Loucy (cell line): ENCODE measurements at regions not wholly inside any gene's neighbourhood (a gene's known extent, or its start where the extent isn't known, plus 50 kb on each side); places are given as distances from the start of the nearest gene placed in this dataset.
A peak's percentile ranks its signal among the peaks of the same experiment; 100 is the strongest.
"Not testable (repeated sequence)": the region's sequence is repeated elsewhere in the genome, so short reads cannot be mapped to it uniquely, and the experiment has no call there.

Source experiments
- H2AFZ ChIP-seq: fragments of 200-600 bp; sonication (generic); 2 replicates; pipeline ENCODE4 v1.6.0; 2016; ENCODE audit warnings: antibody characterized with exemption, mild to moderate bottlenecking, low read length, moderate library complexity
- H3F3A ChIP-seq: fragments of 200-600 bp; 2 replicates; pipeline ENCODE4 v1.6.0; 2016; ENCODE audit warnings: antibody characterized with exemption, low read depth, mild to moderate bottlenecking
- H3K27me3 ChIP-seq: fragments of 200-600 bp; sonication (generic); 2 replicates; pipeline ENCODE4 v1.6.1; 2014; ENCODE audit warnings: low read length, mild to moderate bottlenecking; ENCODE audit not compliant: insufficient read depth, poor library complexity, severe bottlenecking
- H3K36me3 ChIP-seq: fragments of 200-600 bp; sonication (generic); 2 replicates; pipeline ENCODE4 v1.6.1; 2016; ENCODE audit warnings: low read length; ENCODE audit not compliant: insufficient read depth
- H3K4me1 ChIP-seq: fragments of 200-600 bp; sonication (generic); 2 replicates; pipeline ENCODE4 v1.5.1; 2014; ENCODE audit warnings: low read length, mild to moderate bottlenecking; ENCODE audit not compliant: insufficient read depth, poor library complexity, severe bottlenecking
- H3K4me2 ChIP-seq: fragments of 200-600 bp; sonication (generic); 2 replicates; pipeline ENCODE4 v1.6.0; 2014; ENCODE audit warnings: antibody characterized with exemption, low read length, low read depth, mild to moderate bottlenecking; ENCODE audit not compliant: poor library complexity, severe bottlenecking
- H3K4me3 ChIP-seq: fragments of 200-600 bp; sonication (generic); 2 replicates; pipeline ENCODE4 v1.5.1; 2014; ENCODE audit warnings: low read length, mild to moderate bottlenecking, mixed read lengths; ENCODE audit not compliant: poor library complexity, severe bottlenecking
- H3K79me2 ChIP-seq: fragments of 200-600 bp; sonication (generic); 2 replicates; pipeline ENCODE4 v1.6.1; 2014; ENCODE audit warnings: low read length; ENCODE audit not compliant: insufficient read depth
- H3K9ac ChIP-seq: fragments of 200-600 bp; sonication (generic); 2 replicates; pipeline ENCODE4 v1.6.0; 2014; ENCODE audit warnings: mild to moderate bottlenecking, low read depth, low read length, moderate library complexity; ENCODE audit not compliant: poor library complexity, severe bottlenecking
- H3K9me2 ChIP-seq: fragments of 200-600 bp; sonication (generic); replicated peaks from 2 replicates; pipeline ENCODE4 v1.6.1; 2016; ENCODE audit warnings: low read depth, low read length, mixed read lengths
- H3K9me3 ChIP-seq: fragments of 200-600 bp; sonication (generic); 2 replicates; pipeline ENCODE4 v1.6.1; 2014; ENCODE audit warnings: mild to moderate bottlenecking, antibody characterized with exemption, low read length, low read depth; ENCODE audit not compliant: insufficient read depth
- H4K20me1 ChIP-seq: fragments of 200-600 bp; sonication (generic); 2 replicates; pipeline ENCODE4 v1.6.0; 2014; ENCODE audit warnings: antibody characterized with exemption, low read length, mild to moderate bottlenecking; ENCODE audit not compliant: insufficient read depth, poor library complexity, severe bottlenecking
- EZH2phosphoT487 ChIP-seq: fragments of 200-600 bp; IDR thresholded peaks from 2 replicates; pipeline ENCODE4 v1.6.1; 2018; ENCODE audit warnings: antibody characterized with exemption, mild to moderate bottlenecking, moderate library complexity, borderline replicate concordance
- TF ChIP-seq, protein P1 (sequence below): fragments of 200-600 bp; sonication (generic); conservative IDR thresholded peaks from 2 replicates; pipeline ENCODE4 v1.5.1; 2014; ENCODE audit warnings: mild to moderate bottlenecking, antibody characterized with exemption, low read length

DNA sequence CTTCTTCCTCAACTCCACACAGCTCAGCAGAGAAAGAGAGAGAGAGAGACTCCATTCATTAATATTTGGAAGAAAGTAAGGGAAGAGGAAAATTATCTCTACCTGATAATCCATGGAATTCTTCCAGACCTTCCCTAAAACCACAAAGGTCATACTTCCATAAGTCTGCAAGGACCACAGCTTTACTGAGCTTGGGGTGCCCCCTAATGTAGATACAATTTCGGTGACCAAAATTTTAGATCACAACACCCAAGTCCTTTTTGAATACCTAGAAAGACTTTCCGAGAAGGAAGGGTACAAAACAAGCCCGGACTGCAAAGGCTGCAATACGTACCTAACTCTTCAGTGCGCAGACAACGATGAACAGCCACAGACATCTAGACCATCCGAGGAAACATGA, 523.9 kb downstream of the GLUD2 start:
- H3K4me2 ChIP-seq: no peak overlapping the region
- TF ChIP-seq, protein P1, sequence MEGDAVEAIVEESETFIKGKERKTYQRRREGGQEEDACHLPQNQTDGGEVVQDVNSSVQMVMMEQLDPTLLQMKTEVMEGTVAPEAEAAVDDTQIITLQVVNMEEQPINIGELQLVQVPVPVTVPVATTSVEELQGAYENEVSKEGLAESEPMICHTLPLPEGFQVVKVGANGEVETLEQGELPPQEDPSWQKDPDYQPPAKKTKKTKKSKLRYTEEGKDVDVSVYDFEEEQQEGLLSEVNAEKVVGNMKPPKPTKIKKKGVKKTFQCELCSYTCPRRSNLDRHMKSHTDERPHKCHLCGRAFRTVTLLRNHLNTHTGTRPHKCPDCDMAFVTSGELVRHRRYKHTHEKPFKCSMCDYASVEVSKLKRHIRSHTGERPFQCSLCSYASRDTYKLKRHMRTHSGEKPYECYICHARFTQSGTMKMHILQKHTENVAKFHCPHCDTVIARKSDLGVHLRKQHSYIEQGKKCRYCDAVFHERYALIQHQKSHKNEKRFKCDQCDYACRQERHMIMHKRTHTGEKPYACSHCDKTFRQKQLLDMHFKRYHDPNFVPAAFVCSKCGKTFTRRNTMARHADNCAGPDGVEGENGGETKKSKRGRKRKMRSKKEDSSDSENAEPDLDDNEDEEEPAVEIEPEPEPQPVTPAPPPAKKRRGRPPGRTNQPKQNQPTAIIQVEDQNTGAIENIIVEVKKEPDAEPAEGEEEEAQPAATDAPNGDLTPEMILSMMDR: no peak
- no peak for TF ChIP-seq EZH2phosphoT487

DNA sequence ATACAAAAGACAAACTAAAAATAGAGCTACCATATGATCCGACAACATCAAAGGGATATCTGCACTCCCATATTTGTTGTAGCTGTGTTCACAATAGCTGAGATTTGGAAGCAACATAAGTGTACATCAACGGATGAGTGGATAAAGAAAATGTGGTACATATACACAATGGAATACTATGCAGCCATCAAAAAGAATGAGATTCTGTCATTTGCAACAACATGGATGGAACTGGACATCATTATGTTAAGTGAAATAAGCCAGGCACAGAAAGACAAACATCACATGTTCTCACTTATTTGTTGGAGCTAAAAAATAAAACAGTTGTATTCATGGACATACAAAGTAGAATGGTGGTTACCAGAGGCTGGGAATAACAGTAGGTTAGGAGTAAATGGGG, 527.0 kb downstream of the GLUD2 start:
- H3F3A ChIP-seq, H3K9ac ChIP-seq: not testable (repeated sequence)

More for the DNA sequence above, 523.9 kb downstream of the GLUD2 start:
- Histone ChIP-seq H3K4me3 (no peak overlapping the region), H3K4me1 (no peaks in the 10 kb centered on the region), H3F3A (no peaks in the 10 kb centered on the region), H3K9me3 (no peaks in the 10 kb centered on the region), H3K27me3 (no peaks in the 10 kb centered on the region), H2AFZ (no peak overlapping the region), H3K9me2 (no peaks in the 10 kb centered on the region), H3K9ac (no peak overlapping the region), H3K36me3 (no peaks in the 10 kb centered on the region), H3K79me2 (no peaks in the 10 kb centered on the region), H4K20me1 (no peaks in the 10 kb centered on the region)

DNA sequence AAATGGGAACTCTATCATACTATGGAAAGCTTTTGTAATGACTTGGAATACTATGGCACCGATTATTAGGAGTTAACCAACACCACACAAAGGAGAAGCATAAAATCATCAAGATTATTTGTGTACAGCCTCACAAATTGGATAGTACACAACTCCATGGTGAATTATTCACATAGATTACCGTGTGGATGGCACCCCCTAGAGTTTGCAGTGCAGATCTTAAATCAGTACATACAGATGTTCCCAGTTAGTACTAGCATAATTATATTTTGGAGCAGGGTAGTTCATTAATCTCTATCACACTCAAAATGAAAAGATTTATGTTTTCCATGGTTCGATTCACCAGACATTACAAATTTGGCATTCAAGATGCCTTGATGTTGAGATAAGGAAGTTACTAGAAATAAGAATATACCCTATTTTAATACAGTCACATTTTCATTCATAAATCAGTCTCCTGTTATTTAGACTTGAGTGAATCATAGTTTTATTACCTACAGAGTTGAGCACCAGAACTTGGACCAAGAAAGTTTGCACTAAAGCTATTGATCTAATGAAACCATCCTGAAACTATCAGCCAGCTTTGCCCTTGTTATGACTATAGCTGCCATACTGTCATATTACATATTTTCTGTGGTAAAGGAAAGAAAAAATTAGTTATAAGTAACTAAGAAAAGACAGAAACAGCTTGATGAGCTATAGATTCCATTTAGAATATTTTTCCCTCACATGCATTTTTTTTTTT, 531.8 kb downstream of the GLUD2 start:
- Histone ChIP-seq H3K4me2 (no peak overlapping the region), H3K9me2 (no peaks in the 10 kb centered on the region), H3K4me1 (no peaks in the 10 kb centered on the region), H3K79me2 (no peaks in the 10 kb centered on the region), H3K4me3 (no peak overlapping the region), H4K20me1 (no peaks in the 10 kb centered on the region), H3F3A (no peaks in the 10 kb centered on the region), H3K9ac (no peak overlapping the region), H3K9me3 (no peaks in the 10 kb centered on the region), H2AFZ (no peak overlapping the region), H3K27me3 (no peaks in the 10 kb centered on the region), H3K36me3 (no peaks in the 10 kb centered on the region)
- TF ChIP-seq, protein P1: peak; percentile 55
- TF ChIP-seq EZH2phosphoT487: no peak

More for the DNA sequence above, 527.0 kb downstream of the GLUD2 start:
- not testable (repeated sequence) for H2AFZ ChIP-seq, H3K27me3 ChIP-seq, H3K79me2 ChIP-seq, H3K4me1 ChIP-seq, H3K4me2 ChIP-seq, H3K9me3 ChIP-seq, H3K4me3 ChIP-seq, H3K36me3 ChIP-seq, H3K9me2 ChIP-seq, H4K20me1 ChIP-seq

DNA sequence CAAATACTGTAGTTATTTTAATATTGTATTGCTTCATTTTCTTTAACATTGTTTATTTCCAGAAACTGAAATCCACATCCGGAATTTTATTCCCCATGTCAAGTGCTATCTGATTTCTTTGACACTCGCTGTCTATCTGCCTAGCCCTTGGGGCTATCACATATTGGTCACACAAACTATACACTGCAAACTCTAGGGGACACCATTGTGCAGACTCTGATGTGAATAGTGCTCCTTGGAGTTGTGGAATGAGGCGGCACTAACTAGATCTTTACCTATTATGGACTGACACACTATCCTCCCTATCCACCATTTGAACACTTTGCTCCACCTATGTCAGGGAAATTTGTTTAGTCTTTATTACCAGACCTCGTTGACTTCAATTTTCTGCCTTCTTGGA, 534.5 kb downstream of the GLUD2 start:
- Histone ChIP-seq H3K9me3 (no peaks in the 10 kb centered on the region), H3K36me3 (no peaks in the 10 kb centered on the region), H3K9ac (no peak overlapping the region), H3F3A (no peaks in the 10 kb centered on the region), H3K4me1 (no peaks in the 10 kb centered on the region), H4K20me1 (no peaks in the 10 kb centered on the region), H2AFZ (no peak overlapping the region), H3K4me3 (no peak overlapping the region), H3K4me2 (no peak overlapping the region), H3K9me2 (no peaks in the 10 kb centered on the region), H3K79me2 (no peaks in the 10 kb centered on the region), H3K27me3 (no peaks in the 10 kb centered on the region)
- TF ChIP-seq, protein P1: no peak
- no peak for TF ChIP-seq EZH2phosphoT487
